ENCODE measurements at regions not wholly inside any gene's neighbourhood (a gene's known extent, or its start where the extent isn't known, plus 50 kb on each side); places are given as distances from the start of the nearest gene placed in this dataset.

DNA sequence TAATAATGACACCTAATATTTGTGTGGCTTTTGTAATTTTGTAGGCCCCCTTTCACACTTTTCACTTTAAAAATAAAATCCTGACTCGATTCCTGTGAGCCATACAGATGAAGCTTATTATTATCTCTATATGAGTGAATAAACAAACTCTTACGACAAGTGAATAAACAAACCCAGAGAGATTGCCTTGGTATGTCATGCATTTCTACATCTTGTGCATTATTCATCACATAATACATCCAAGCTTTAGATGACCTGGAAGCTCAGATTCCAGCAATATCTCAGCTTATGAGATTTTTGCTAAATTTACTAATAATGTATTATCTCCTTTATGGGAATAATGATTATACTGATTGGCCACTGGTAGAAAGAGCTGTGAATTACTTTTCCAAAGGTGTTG, 248.2 kb downstream of the TBX18 start:
- TF ChIP-seq, protein P1, sequence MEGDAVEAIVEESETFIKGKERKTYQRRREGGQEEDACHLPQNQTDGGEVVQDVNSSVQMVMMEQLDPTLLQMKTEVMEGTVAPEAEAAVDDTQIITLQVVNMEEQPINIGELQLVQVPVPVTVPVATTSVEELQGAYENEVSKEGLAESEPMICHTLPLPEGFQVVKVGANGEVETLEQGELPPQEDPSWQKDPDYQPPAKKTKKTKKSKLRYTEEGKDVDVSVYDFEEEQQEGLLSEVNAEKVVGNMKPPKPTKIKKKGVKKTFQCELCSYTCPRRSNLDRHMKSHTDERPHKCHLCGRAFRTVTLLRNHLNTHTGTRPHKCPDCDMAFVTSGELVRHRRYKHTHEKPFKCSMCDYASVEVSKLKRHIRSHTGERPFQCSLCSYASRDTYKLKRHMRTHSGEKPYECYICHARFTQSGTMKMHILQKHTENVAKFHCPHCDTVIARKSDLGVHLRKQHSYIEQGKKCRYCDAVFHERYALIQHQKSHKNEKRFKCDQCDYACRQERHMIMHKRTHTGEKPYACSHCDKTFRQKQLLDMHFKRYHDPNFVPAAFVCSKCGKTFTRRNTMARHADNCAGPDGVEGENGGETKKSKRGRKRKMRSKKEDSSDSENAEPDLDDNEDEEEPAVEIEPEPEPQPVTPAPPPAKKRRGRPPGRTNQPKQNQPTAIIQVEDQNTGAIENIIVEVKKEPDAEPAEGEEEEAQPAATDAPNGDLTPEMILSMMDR (IDR thresholded peaks at IDR 0.05; ENCODE audit: control extremely low read depth, extremely low read depth, low read depth, missing control alignments), result no peak
- DNase-seq (ENCODE audit: extremely low spot score), result no peak
- ChIA-PET CTCF (interaction anchor here (1.1 to 1.3 kb wide), 2 partner anchors 23 to 27 kb away, joined by 3 to 4 read pairs; no protein-coding TSS in a partner anchor), POLR2A (no interaction called here)

DNA sequence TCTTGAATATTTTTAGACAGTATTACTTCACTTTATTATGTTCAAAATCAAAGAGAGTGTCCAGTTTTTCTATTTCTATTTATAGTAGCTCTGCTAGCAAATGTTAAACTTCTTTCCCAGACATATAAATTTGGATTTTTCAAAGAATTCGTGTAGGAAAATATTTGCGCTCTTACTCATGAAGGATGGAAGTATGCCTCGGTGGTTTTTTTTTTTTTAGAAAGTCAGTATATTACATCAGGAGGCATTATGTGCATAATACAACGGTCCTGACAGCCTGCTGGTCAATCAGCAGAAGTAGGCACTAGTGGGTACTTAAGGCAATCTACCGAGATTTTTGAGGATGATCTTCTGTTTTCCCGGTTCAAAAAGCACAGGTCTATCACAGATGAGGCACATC, 249.3 kb downstream of the TBX18 start:
- POLR2A ChIA-PET, result no interaction called here

DNA sequence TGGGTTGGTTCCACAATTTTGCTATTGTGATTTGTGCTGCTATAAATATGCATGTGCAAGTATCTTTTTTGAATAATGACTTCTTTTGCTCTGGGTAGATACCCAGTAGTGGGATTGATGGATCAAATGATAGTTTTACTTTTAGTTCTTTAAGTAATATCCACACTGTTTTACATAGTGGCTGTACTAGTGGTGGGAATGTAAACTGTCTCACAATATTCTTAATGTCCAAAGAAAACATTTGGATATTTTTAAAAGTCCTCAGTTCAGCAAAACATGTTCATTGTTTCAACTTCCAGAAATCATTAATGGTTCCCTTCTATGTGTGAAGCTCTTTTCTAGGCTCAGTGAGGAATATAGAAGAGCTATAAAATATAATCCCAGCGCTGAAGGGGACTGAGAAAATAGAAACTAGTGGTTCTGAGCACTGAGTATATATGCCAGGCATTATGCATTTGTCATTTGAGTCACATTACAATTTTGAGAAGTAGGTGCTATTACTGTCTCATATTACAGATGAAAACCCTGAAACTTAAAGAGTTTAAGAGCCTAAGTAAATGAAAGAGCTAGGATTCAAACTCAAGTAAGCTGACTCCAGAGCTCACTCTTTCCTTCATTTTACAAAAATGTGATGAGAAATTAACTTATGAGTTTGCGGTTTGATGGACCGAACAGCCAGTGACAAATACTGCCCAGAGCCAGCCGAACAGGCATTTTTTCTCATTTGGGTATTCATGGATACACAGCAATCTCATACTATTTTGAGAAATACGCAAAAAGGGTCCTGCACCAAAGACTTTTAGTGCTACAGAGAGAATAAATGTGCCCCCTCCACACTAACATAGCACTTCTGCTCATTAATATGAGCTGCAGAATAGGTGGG, 250.1 kb downstream of the TBX18 start:
- POLR2A ChIA-PET, result no interaction called here
- TF ChIP-seq, protein P1 (IDR thresholded peaks at IDR 0.05; ENCODE audit: control extremely low read depth, extremely low read depth, low read depth, missing control alignments), result no peak
- no peak for DNase-seq (ENCODE audit: extremely low spot score)
- CTCF ChIA-PET, result interaction anchor here (0.9 to 1.3 kb wide), 3 partner anchors 13 to 33 kb away, joined by 3 read pairs; no protein-coding TSS in a partner anchor

More for the DNA sequence above, 249.3 kb downstream of the TBX18 start:
- DNase-seq (ENCODE audit: extremely low spot score), result no peak
- TF ChIP-seq, protein P1 (IDR thresholded peaks at IDR 0.05; ENCODE audit: control extremely low read depth, extremely low read depth, low read depth, missing control alignments), result no peak
- CTCF ChIA-PET, result interaction anchor here (1.3 kb wide), 1 partner anchor 22 kb away, joined by 3 read pairs; no protein-coding TSS in a partner anchor

DNA sequence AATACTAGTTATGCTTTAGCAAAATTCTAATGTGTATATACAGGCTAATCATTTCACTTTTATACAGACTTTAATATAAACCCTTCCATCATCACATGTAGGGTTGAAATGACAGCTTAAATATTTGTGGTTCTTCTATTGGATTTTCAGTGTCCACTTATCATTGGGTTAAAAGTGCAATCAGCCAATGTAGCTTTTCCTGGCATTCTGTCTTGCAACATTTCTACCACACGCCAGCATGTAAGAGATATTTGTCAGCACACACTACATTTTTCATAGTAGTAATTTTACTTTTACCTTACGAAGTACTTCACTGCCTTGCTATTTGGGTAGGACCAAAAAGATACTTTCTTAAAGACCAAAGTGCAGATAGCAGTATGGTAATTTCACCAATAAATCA, 252.0 kb downstream of the TBX18 start:
- POLR2A ChIA-PET, result no interaction called here
- TF ChIP-seq, protein P1 (IDR thresholded peaks at IDR 0.05; ENCODE audit: control extremely low read depth, extremely low read depth, low read depth, missing control alignments), result no peak
- DNase-seq (ENCODE audit: extremely low spot score), result no peak
- CTCF ChIA-PET, result interaction anchor here (1.5 kb wide), 1 partner anchor 19 kb away, joined by 5 read pairs; no protein-coding TSS in a partner anchor

DNA sequence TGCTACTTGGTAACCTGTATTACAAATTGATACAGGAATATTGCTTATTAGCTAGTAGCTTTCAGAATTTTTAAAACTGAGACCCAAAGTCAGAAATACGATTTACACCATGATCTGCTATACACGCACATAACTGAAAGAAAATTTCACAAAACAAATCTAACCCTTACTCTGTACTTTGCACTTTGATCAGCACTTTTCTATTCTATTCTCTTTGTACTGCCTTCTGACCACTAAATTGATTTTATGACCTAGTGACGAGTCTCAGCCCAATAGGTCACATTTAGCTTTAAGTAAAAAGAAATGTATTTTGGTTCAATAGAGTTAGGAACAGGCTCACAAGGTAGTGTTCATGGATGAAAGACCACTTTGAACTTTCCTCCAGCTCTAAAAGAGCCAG, 252.5 kb downstream of the TBX18 start:
- DNase-seq (ENCODE audit: extremely low spot score), result no peak
- CTCF ChIA-PET, result interaction anchor here (1.5 kb wide), 1 partner anchor 19 kb away, joined by 5 read pairs; no protein-coding TSS in a partner anchor
- POLR2A ChIA-PET, result no interaction called here
- TF ChIP-seq, protein P1 (IDR thresholded peaks at IDR 0.05; ENCODE audit: control extremely low read depth, extremely low read depth, low read depth, missing control alignments), result no peak

DNA sequence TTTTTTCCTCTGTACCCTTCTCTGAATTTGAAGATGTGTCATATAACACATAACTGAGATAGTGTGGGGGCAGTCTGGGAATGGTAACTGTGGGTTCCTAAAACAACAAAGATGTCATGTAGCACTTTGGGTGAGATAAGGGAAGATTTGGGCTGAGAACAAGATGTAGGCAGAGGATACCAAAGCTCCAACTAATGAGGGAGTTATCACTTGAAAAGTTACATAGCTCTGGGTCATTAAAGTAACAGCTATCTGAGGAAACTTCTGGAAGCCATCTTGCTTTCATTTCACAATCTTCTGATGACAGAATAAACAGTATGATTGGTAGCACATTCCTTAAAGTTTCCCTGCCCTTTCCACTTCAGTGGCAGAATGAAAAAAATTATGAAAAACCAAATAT, 255.4 kb downstream of the TBX18 start:
- TF ChIP-seq, protein P1 (IDR thresholded peaks at IDR 0.05; ENCODE audit: control extremely low read depth, extremely low read depth, low read depth, missing control alignments), result no peak
- CTCF ChIA-PET, result interaction anchor here (1.1 to 1.6 kb wide), 2 partner anchors 9 to 20 kb away, joined by 3 to 4 read pairs; no protein-coding TSS in a partner anchor
- no peak for DNase-seq (ENCODE audit: extremely low spot score)
- POLR2A ChIA-PET, result no interaction called here
